Mammary epithelial cell (primary cell): ENCODE measurements at regions not wholly inside any gene's neighbourhood (a gene's known extent, or its start where the extent isn't known, plus 50 kb on each side); places are given as distances from the start of the nearest gene placed in this dataset.

Experiments
- CTCF ChIP-seq, 2 donors: IDR thresholded peaks in 1 of 2; conservative IDR thresholded peaks in 1 of 2; 2 replicates each; pipeline ENCODE4 v1.5.1; 2011 to 2012; ENCODE audit warnings: inconsistent platforms in 2 of 2, low read length in 2 of 2, mild to moderate bottlenecking in 2 of 2, control low read depth in 1 of 2, low read depth in 1 of 2; ENCODE audit not compliant: insufficient read depth in 1 of 2; ENCODE audit errors: extremely low read depth in 1 of 2
- EZH2 ChIP-seq: IDR thresholded peaks from 2 replicates; pipeline ENCODE4 v1.6.1; 2012; ENCODE audit warnings: low read length, inconsistent platforms, borderline replicate concordance

DNA sequence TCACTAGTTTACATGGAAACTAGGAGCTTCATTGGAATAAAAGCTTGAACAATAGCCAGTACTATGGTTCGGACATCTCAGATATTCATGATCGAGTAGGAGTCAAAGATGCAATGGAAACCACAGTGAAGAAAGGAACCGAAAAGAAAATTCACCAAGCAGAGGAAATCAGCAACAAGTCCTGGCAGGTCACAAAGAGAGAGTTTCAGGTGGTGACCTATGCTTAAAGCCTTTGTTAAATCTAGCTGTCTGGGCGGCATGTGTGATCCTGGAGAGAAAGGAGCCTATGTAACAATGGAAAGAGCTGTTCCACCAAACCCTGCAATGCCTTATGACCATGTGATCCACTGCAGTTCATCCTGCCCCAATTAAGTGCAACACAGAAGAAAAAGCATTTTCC is 68.9 kb upstream of the POU2AF2 start:
- TF ChIP-seq CTCF (conservative IDR thresholded peaks at IDR 0.05 in 1 of 2, IDR thresholded peaks at IDR 0.05 in 1 of 2; ENCODE audit: extremely low read depth in 1 of 2, insufficient read depth in 1 of 2, low read depth in 1 of 2, low read length in 2 of 2) (no peak), EZH2 (no peak)
